WERI-Rb-1 (cell line): ENCODE measurements at regions not wholly inside any gene's neighbourhood (a gene's known extent, or its start where the extent isn't known, plus 50 kb on each side); places are given as distances from the start of the nearest gene placed in this dataset.

Experiments
- DNase-seq: peaks from one replicate; pipeline ENCODE4 v3.0.0-alpha.2; 2020
- H3K27ac ChIP-seq: fragments of 250-450 bp; sonication (Bioruptor Pico); 2 replicates; pipeline ENCODE4 v1.5.1; 2020; ENCODE audit warnings: mild to moderate bottlenecking, moderate library complexity
- H3K27me3 ChIP-seq: fragments of 250-450 bp; sonication (Bioruptor Pico); 2 replicates; pipeline ENCODE4 v1.5.1; 2021; ENCODE audit warnings: mild to moderate bottlenecking, low read depth, moderate library complexity; ENCODE audit not compliant: insufficient read depth, severe bottlenecking
- H3K36me3 ChIP-seq: fragments of 250-450 bp; sonication (Bioruptor Pico); 2 replicates; pipeline ENCODE4 v1.5.1; 2020; ENCODE audit warnings: mild to moderate bottlenecking, moderate library complexity
- H3K4me3 ChIP-seq: 2 replicates; pipeline ENCODE4 v1.5.1; 2011; ENCODE audit warnings: low read depth, mild to moderate bottlenecking, control low read depth, low read length
- H3K9me3 ChIP-seq: fragments of 250-450 bp; sonication (Bioruptor Pico); 2 replicates; pipeline ENCODE4 v1.5.1; 2021; ENCODE audit warnings: mild to moderate bottlenecking, moderate library complexity; ENCODE audit not compliant: severe bottlenecking
- TF ChIP-seq, protein P1 (sequence below): IDR thresholded peaks from 2 replicates; pipeline ENCODE4 v1.5.1; 2011; ENCODE audit warnings: low read depth, mild to moderate bottlenecking, control low read depth, inconsistent platforms, low read length

DNA sequence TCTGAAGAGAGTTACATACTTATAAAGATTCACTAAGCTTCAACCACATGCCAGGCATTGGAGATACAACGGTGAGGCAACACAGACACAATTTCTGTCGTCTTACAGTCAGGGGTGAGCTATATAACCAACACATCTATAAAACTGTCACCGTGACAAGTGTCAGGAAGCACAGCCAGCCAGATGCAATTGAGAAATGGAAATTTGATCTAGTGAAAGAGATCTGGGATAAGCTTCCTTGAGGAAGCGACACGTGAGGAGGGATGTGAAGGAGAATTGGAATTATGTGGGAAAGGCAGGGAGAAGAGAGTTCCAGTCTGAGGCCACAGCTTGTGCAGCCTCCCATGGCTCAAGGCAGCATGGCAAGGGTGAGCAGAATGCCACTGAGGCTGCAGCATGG, 50.9 kb upstream of the ZNF354B start:
- no peak overlapping the region for H3K4me3 ChIP-seq
- H3K9me3 ChIP-seq: no peaks in the 10 kb centered on the region
- H3K27me3 ChIP-seq: no peaks in the 10 kb centered on the region
- TF ChIP-seq, protein P1, sequence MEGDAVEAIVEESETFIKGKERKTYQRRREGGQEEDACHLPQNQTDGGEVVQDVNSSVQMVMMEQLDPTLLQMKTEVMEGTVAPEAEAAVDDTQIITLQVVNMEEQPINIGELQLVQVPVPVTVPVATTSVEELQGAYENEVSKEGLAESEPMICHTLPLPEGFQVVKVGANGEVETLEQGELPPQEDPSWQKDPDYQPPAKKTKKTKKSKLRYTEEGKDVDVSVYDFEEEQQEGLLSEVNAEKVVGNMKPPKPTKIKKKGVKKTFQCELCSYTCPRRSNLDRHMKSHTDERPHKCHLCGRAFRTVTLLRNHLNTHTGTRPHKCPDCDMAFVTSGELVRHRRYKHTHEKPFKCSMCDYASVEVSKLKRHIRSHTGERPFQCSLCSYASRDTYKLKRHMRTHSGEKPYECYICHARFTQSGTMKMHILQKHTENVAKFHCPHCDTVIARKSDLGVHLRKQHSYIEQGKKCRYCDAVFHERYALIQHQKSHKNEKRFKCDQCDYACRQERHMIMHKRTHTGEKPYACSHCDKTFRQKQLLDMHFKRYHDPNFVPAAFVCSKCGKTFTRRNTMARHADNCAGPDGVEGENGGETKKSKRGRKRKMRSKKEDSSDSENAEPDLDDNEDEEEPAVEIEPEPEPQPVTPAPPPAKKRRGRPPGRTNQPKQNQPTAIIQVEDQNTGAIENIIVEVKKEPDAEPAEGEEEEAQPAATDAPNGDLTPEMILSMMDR: no peak
- H3K36me3 ChIP-seq: no peaks in the 10 kb centered on the region
- no peak for DNase-seq
- H3K27ac ChIP-seq: no peak overlapping the region

DNA sequence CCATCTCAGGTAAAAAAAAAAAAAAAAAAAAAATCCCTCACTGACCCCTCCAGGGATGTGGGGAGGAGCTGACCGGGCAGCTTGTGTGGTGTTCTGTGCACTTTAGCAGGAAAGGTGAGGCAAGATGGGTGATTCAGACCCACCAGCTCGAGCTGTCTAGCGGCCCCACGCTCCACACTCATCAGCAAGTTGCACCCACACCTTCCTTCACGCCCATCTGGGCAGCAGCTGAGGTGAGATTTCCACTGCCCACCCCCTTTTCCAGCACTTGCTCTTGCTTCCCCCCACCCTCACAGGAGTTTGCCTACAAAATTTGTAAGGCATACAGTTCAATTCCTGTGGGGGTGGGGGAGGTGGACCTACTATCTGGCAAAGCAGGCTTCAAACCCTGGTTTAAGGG, 58.7 kb upstream of the ZNF354B start:
- Histone ChIP-seq H3K36me3 (no peaks in the 10 kb centered on the region), H3K27me3 (no peaks in the 10 kb centered on the region), H3K27ac (no peak overlapping the region), H3K9me3 (no peaks in the 10 kb centered on the region), H3K4me3 (no peak overlapping the region)
- DNase-seq: no peak
- TF ChIP-seq, protein P1: no peak

DNA sequence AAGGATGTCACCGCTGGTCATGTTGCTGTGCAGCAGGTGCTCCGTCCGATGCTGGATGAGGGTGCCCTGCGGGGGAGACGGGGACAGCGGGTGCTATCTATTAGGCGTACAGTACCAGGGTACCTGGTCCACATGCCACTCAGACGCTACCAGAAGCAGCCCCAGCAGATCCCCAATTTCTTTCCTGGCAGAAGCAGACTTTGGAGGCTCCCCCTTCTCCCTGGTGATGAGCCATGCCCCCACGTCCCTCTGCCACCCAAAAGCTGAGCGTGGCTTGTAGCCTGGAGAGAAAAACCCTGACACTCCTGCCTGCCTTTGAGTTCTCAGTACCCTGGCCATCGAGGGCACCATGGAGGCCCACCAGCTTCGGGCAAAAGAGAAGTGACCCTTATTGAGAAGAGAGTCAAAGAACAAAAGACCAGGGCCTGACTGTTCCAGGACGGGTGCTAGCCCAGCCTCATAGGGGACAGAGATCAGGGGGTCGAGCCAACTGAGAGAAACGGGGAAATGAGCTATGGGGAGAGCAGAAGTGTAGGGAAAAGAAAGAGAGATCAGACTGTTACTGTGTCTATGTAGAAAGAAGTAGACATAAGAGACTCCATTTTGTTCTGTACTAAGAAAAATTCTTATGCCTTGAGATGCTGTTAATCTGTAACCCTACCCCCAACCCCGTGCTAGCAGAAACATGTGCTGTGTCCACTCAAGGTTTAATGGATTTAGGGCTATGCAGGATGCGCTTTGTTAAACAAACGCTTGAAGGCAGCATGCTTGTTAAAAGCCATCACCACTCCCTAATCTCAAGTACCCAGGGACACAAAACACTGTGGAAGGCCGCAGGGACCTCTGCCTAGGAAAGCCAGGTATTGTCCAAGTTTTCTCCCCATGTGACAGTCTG, 62.0 kb upstream of the ZNF354B start:
- Histone ChIP-seq H3K4me3 (no peak overlapping the region), H3K36me3 (no peaks in the 10 kb centered on the region), H3K9me3 (no peaks in the 10 kb centered on the region), H3K27ac (no peak overlapping the region), H3K27me3 (no peaks in the 10 kb centered on the region)
- DNase-seq: no peak
- TF ChIP-seq, protein P1: no peak

DNA sequence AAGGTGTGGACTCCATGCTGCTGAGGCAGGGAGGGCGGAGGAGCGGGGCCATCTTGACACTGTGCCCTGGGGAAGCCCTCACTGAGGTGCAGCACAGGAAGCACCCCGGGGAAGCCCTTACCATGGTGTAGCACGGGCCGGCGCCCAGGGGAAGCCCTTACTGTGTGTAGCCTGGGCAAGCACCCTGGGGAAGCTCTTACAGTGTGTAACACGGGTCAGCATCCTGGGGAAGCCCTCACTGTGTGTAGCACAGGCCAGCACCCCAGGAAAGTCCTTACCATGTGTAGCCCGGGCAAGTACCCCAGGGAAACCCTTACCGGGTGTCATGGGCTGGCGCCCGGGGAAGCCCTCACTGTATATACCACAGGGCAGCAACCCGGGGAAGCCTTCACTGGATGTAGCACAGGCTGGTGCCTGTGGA, 62.6 kb upstream of the ZNF354B start:
- TF ChIP-seq, protein P1: no peak
- no peak for DNase-seq
- Histone ChIP-seq H3K27ac (no peak overlapping the region), H3K36me3 (no peaks in the 10 kb centered on the region), H3K4me3 (no peak overlapping the region), H3K9me3 (no peaks in the 10 kb centered on the region), H3K27me3 (no peaks in the 10 kb centered on the region)

DNA sequence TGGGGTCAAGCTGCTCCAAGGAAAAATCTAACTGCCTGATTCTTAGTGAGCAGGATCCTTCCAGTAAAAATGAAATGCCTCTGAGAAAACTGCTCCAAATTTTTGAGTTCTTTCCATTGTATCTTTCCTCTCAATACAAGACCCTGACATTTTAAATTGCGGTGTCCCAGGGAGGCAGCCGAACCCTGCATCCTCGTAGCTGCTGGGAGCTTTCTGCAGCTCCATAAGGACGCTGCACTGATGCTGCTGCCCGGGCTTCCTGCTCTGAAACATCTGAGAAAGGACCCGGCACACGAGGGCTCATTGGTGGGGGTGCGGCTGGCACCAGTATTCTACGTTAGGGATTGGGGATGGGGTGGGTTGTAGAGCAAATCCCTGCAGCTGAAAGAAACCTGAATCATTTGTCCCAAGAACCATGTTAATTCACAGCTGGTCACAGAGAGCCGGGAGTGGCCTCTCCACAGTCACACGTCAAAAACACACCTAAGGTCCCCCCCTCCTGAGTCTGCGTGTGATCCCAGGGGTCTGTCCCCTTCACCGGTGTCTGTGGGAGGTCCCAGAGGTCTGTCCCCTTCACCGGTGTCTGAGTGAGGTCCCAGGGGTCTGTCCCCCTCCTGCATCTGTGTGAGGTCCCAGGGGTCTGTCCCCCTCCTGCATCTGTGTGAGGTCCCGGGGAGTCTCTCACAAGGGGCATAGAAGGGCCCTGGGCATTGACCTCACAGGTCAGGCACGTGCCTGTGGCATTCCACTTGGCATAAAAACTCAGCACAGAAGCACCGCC, 63.4 kb upstream of the ZNF354B start:
- Histone ChIP-seq H3K9me3 (no peaks in the 10 kb centered on the region), H3K27ac (no peak overlapping the region), H3K4me3 (no peak overlapping the region), H3K36me3 (no peaks in the 10 kb centered on the region), H3K27me3 (no peaks in the 10 kb centered on the region)
- DNase-seq: no peak
- TF ChIP-seq, protein P1: no peak
